ENCODE measurements at regions not wholly inside any gene's neighbourhood (a gene's known extent, or its start where the extent isn't known, plus 50 kb on each side); places are given as distances from the start of the nearest gene placed in this dataset.

GRCh38 chr15:29472901-29473445 lies 203.4 kb upstream of the NSMCE3 start:
- H3K27me3 ChIP-seq (ENCODE audit: control insufficient read depth in 2 of 2, insufficient read depth in 1 of 2, low read length in 1 of 2) = no peaks in the 10 kb centered on the region
- H3K4me1 ChIP-seq (ENCODE audit: control insufficient read depth in 2 of 2, insufficient read depth in 2 of 2, low read length in 2 of 2) = no peaks in the 10 kb centered on the region
- 90% methylated on average over 4 of the region's 4 CpGs for WGBS
- H3K9me3 ChIP-seq (ENCODE audit: control insufficient read depth in 2 of 2, insufficient read depth in 1 of 2, low read length in 1 of 2) = no peaks in the 10 kb centered on the region
- H3K27ac ChIP-seq (ENCODE audit: low read depth in 1 of 2, low read length in 1 of 2) = no peak overlapping the region
- H3K4me3 ChIP-seq (ENCODE audit: low read length in 2 of 2) = no peak overlapping the region
- no peak for DNase-seq (ENCODE audit: low read depth in 6 of 9, low spot score in 9 of 9)
- H3K36me3 ChIP-seq (ENCODE audit: control insufficient read depth in 2 of 2, insufficient read depth in 2 of 2, low read length in 1 of 2) = no peaks in the 10 kb centered on the region

DNA sequence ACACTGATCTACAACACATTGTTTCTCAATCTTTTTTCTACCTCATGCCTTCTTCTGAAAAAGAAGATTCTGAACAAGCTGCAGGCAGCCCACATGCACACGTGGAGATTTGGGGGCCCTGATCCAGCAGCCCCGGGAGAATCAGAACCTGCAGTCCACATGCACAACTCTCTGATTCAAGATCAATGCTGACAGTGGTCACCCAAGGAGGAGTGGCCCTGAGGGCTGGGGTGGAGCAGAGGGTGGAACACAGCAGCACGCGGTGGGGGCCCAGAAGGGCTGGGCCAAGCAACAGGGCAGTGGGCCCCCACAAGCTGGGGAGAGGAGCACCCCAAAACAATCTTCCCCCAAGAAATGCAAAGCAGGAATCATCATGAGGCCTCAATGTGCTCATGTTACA lies 202.1 kb upstream of the NSMCE3 start:
- Histone ChIP-seq H3K4me1 (ENCODE audit: control insufficient read depth in 2 of 2, insufficient read depth in 2 of 2, low read length in 2 of 2) (no peaks in the 10 kb centered on the region), H3K27ac (ENCODE audit: low read depth in 1 of 2, low read length in 1 of 2) (no peak overlapping the region), H3K36me3 (ENCODE audit: control insufficient read depth in 2 of 2, insufficient read depth in 2 of 2, low read length in 1 of 2) (no peaks in the 10 kb centered on the region), H3K9me3 (ENCODE audit: control insufficient read depth in 2 of 2, insufficient read depth in 1 of 2, low read length in 1 of 2) (no peaks in the 10 kb centered on the region), H3K4me3 (ENCODE audit: low read length in 2 of 2) (no peak overlapping the region), H3K27me3 (ENCODE audit: control insufficient read depth in 2 of 2, insufficient read depth in 1 of 2, low read length in 1 of 2) (no peaks in the 10 kb centered on the region)
- WGBS = 92% methylated on average over 4 of the region's 4 CpGs
- no peak for DNase-seq (ENCODE audit: low read depth in 6 of 9, low spot score in 9 of 9)

DNA sequence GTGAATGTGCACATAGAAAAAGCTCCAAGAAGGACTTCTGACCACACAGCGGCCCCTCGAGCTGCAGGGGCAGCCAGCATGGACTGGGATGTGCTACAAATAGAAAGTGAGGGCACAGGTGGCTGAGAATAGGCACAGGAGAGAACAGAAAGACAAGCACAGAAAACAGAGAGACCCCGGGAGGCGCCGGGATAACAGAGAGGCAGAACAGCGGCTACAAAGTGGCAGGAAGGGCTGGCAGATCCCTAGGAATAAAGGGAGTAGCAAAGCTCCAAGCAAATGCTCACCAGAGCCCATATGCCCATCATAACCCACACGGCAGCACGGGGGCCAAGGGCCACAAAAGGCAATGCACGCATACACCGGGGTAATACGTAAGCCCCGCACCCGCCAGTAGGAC lies 201.7 kb upstream of the NSMCE3 start:
- WGBS = 93% methylated on average over 13 of the region's 13 CpGs
- H3K4me3 ChIP-seq (ENCODE audit: low read length in 2 of 2) = no peak overlapping the region
- H3K9me3 ChIP-seq (ENCODE audit: control insufficient read depth in 2 of 2, insufficient read depth in 1 of 2, low read length in 1 of 2) = no peaks in the 10 kb centered on the region
- no peaks in the 10 kb centered on the region for H3K4me1 ChIP-seq (ENCODE audit: control insufficient read depth in 2 of 2, insufficient read depth in 2 of 2, low read length in 2 of 2)
- no peaks in the 10 kb centered on the region for H3K36me3 ChIP-seq (ENCODE audit: control insufficient read depth in 2 of 2, insufficient read depth in 2 of 2, low read length in 1 of 2)
- no peak overlapping the region for H3K27ac ChIP-seq (ENCODE audit: low read depth in 1 of 2, low read length in 1 of 2)
- no peak for DNase-seq (ENCODE audit: low read depth in 6 of 9, low spot score in 9 of 9)
- H3K27me3 ChIP-seq (ENCODE audit: control insufficient read depth in 2 of 2, insufficient read depth in 1 of 2, low read length in 1 of 2) = no peaks in the 10 kb centered on the region

GRCh38 chr15:29470794-29471193 lies 201.2 kb upstream of the NSMCE3 start:
- Histone ChIP-seq H3K36me3 (ENCODE audit: control insufficient read depth in 2 of 2, insufficient read depth in 2 of 2, low read length in 1 of 2) (no peaks in the 10 kb centered on the region), H3K4me1 (ENCODE audit: control insufficient read depth in 2 of 2, insufficient read depth in 2 of 2, low read length in 2 of 2) (no peaks in the 10 kb centered on the region), H3K27ac (ENCODE audit: low read depth in 1 of 2, low read length in 1 of 2) (peak overlapping the region in 1 of 2 donors; percentile 5), H3K4me3 (ENCODE audit: low read length in 2 of 2) (no peak overlapping the region), H3K27me3 (ENCODE audit: control insufficient read depth in 2 of 2, insufficient read depth in 1 of 2, low read length in 1 of 2) (no peaks in the 10 kb centered on the region), H3K9me3 (ENCODE audit: control insufficient read depth in 2 of 2, insufficient read depth in 1 of 2, low read length in 1 of 2) (no peaks in the 10 kb centered on the region)
- WGBS = 56% methylated on average over 3 of the region's 3 CpGs
- no peak for DNase-seq (ENCODE audit: low read depth in 6 of 9, low spot score in 9 of 9)

DNA sequence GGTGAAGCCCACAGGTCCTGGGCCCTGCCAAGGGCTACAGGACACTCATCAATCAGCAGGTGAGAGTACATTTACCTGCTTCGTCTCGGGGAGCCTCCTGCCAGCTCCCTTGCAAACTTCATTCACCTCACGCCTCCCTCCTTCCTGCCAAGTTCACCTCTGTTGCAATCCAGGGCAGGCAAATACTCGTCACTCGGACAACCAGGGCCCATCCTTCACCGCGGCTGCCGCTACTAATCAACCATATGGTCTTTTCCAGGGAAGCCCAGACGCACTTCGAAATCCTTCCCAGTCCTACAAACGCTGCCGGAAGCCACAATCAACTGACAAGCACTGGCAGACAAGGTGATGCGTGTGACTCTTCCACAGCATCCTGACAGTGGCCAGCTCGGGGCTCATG lies 200.7 kb upstream of the NSMCE3 start:
- H3K27me3 ChIP-seq (ENCODE audit: control insufficient read depth in 2 of 2, insufficient read depth in 1 of 2, low read length in 1 of 2) = no peaks in the 10 kb centered on the region
- no peaks in the 10 kb centered on the region for H3K36me3 ChIP-seq (ENCODE audit: control insufficient read depth in 2 of 2, insufficient read depth in 2 of 2, low read length in 1 of 2)
- no peaks in the 10 kb centered on the region for H3K9me3 ChIP-seq (ENCODE audit: control insufficient read depth in 2 of 2, insufficient read depth in 1 of 2, low read length in 1 of 2)
- no peaks in the 10 kb centered on the region for H3K4me1 ChIP-seq (ENCODE audit: control insufficient read depth in 2 of 2, insufficient read depth in 2 of 2, low read length in 2 of 2)
- 78% methylated on average over 14 of the region's 14 CpGs for WGBS
- peak overlapping the region in 1 of 2 donors; percentile 5 for H3K27ac ChIP-seq (ENCODE audit: low read depth in 1 of 2, low read length in 1 of 2)
- H3K4me3 ChIP-seq (ENCODE audit: low read length in 2 of 2) = no peak overlapping the region
- DNase-seq (ENCODE audit: low read depth in 6 of 9, low spot score in 9 of 9) = no peak

DNA sequence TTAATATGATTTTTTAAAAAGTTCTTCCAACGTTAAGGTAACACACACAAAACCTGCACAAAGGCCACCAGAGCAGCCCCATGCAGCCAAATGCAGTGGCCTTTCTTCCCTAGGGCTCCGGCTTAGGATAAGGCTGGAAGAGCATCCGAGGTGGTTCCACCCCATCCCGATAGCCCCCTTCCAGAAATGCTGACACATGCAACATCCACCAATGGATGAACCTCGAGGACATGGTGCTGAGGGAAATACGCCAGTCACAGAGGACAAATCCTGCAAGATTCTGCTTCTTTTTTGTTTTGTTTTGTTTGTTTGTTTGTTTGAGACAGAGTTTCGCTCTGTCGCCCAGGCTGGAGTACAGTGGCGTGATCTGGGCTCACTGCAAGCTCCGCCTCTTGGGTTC lies 199.3 kb upstream of the NSMCE3 start:
- no peaks in the 10 kb centered on the region for H3K9me3 ChIP-seq (ENCODE audit: control insufficient read depth in 2 of 2, insufficient read depth in 1 of 2, low read length in 1 of 2)
- no peak for DNase-seq (ENCODE audit: low read depth in 6 of 9, low spot score in 9 of 9)

DNA sequence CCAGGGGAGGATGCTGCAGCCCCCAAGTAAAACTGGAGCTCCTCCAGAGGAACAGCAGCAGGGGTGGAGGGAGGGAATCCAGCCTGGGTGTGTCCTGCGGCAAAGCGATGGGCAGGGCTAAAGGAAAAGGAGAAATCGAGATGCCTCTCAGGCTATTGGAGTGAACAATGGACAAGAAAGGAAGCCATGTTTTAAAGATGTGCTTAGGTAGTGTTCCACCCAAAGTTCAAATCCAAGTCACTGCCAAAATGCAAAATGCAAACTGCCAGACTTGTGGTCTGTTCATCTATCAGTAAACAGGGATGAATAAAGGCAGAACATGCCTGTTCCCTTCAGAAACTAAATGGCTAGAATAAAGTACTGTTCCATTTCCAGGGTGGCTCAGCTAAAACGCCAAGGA lies 197.5 kb upstream of the NSMCE3 start:
- Histone ChIP-seq H3K27ac (ENCODE audit: low read depth in 1 of 2, low read length in 1 of 2) (no peak overlapping the region), H3K4me3 (ENCODE audit: low read length in 2 of 2) (no peak overlapping the region), H3K4me1 (ENCODE audit: control insufficient read depth in 2 of 2, insufficient read depth in 2 of 2, low read length in 2 of 2) (no peaks in the 10 kb centered on the region), H3K36me3 (ENCODE audit: control insufficient read depth in 2 of 2, insufficient read depth in 2 of 2, low read length in 1 of 2) (no peaks in the 10 kb centered on the region), H3K27me3 (ENCODE audit: control insufficient read depth in 2 of 2, insufficient read depth in 1 of 2, low read length in 1 of 2) (no peaks in the 10 kb centered on the region), H3K9me3 (ENCODE audit: control insufficient read depth in 2 of 2, insufficient read depth in 1 of 2, low read length in 1 of 2) (no peaks in the 10 kb centered on the region)
- DNase-seq (ENCODE audit: low read depth in 6 of 9, low spot score in 9 of 9) = no peak
- WGBS = 94% methylated on average over 4 of the region's 4 CpGs

More for the DNA sequence above, 199.3 kb upstream of the NSMCE3 start:
- H3K27me3 ChIP-seq (ENCODE audit: control insufficient read depth in 2 of 2, insufficient read depth in 1 of 2, low read length in 1 of 2) = no peaks in the 10 kb centered on the region
- 75% methylated on average over 10 of the region's 10 CpGs for WGBS
- H3K27ac ChIP-seq (ENCODE audit: low read depth in 1 of 2, low read length in 1 of 2) = no peak overlapping the region
- no peaks in the 10 kb centered on the region for H3K4me1 ChIP-seq (ENCODE audit: control insufficient read depth in 2 of 2, insufficient read depth in 2 of 2, low read length in 2 of 2)
- no peak overlapping the region for H3K4me3 ChIP-seq (ENCODE audit: low read length in 2 of 2)
- H3K36me3 ChIP-seq (ENCODE audit: control insufficient read depth in 2 of 2, insufficient read depth in 2 of 2, low read length in 1 of 2) = no peaks in the 10 kb centered on the region

DNA sequence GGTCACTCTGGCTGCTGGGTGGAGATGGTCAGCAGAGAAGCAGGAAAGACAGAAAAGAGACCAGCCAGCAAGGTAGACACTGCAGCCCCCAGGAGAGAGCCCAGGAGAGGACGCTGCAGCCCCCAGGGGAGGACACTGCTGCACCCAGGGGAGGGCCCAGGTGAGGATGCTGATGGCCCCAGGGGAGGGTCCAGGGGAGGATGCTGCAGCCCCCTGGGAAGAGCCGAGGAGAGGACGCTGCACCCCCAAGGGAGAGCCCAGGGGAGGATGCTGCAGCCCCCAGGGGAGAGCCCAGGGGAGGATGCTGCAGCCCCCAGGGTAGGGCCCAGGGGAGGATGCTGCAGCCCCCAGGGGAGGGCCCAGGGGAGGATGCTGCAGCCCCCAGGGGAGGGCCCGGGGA lies 196.7 kb upstream of the NSMCE3 start:
- Histone ChIP-seq H3K27ac (ENCODE audit: low read depth in 1 of 2, low read length in 1 of 2) (no peak overlapping the region), H3K4me1 (ENCODE audit: control insufficient read depth in 2 of 2, insufficient read depth in 2 of 2, low read length in 2 of 2) (no peaks in the 10 kb centered on the region), H3K36me3 (ENCODE audit: control insufficient read depth in 2 of 2, insufficient read depth in 2 of 2, low read length in 1 of 2) (no peaks in the 10 kb centered on the region), H3K9me3 (ENCODE audit: control insufficient read depth in 2 of 2, insufficient read depth in 1 of 2, low read length in 1 of 2) (no peaks in the 10 kb centered on the region), H3K4me3 (ENCODE audit: low read length in 2 of 2) (no peak overlapping the region), H3K27me3 (ENCODE audit: control insufficient read depth in 2 of 2, insufficient read depth in 1 of 2, low read length in 1 of 2) (no peaks in the 10 kb centered on the region)
- 89% methylated on average over 4 of the region's 4 CpGs for WGBS
- no peak for DNase-seq (ENCODE audit: low read depth in 6 of 9, low spot score in 9 of 9)

- H3K9me3 ChIP-seq (ENCODE audit: control insufficient read depth in 2 of 2, insufficient read depth in 1 of 2, low read length in 1 of 2) = no peaks in the 10 kb centered on the region
- H3K36me3 ChIP-seq (ENCODE audit: control insufficient read depth in 2 of 2, insufficient read depth in 2 of 2, low read length in 1 of 2) = no peaks in the 10 kb centered on the region
- H3K27me3 ChIP-seq (ENCODE audit: control insufficient read depth in 2 of 2, insufficient read depth in 1 of 2, low read length in 1 of 2) = no peaks in the 10 kb centered on the region
- H3K4me1 ChIP-seq (ENCODE audit: control insufficient read depth in 2 of 2, insufficient read depth in 2 of 2, low read length in 2 of 2) = no peaks in the 10 kb centered on the region
- WGBS = 93% methylated on average over 6 of the region's 6 CpGs
- no peak overlapping the region for H3K27ac ChIP-seq (ENCODE audit: low read depth in 1 of 2, low read length in 1 of 2)
- no peak overlapping the region for H3K4me3 ChIP-seq (ENCODE audit: low read length in 2 of 2)
- no peak for DNase-seq (ENCODE audit: low read depth in 6 of 9, low spot score in 9 of 9)
Measured at GRCh38 chr15:29465816-29466215, 196.2 kb upstream of the NSMCE3 start.

DNA sequence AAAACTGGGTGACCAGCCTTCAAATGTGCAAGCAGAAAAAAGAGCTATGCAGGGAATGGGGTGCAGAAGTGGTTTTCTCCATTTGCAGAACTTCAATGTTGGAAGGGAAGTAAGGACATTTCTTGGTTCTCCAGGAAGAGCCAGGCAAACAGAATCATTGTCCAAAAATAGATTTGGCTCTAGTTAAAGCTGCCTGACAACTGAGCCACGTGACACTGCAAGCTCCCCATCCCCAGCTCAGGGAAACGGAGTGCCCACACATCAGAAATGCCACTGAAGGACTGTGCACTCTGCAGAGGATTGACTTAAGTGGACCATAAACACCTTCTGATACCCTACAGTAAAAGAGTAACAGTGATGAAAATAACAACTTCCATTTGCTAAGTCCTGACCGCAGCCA lies 195.6 kb upstream of the NSMCE3 start:
- H3K4me3 ChIP-seq (ENCODE audit: low read length in 2 of 2) = no peak overlapping the region
- H3K9me3 ChIP-seq (ENCODE audit: control insufficient read depth in 2 of 2, insufficient read depth in 1 of 2, low read length in 1 of 2) = no peaks in the 10 kb centered on the region
- H3K4me1 ChIP-seq (ENCODE audit: control insufficient read depth in 2 of 2, insufficient read depth in 2 of 2, low read length in 2 of 2) = no peaks in the 10 kb centered on the region
- no peak overlapping the region for H3K27ac ChIP-seq (ENCODE audit: low read depth in 1 of 2, low read length in 1 of 2)
- no peak for DNase-seq (ENCODE audit: low read depth in 6 of 9, low spot score in 9 of 9)
- no peaks in the 10 kb centered on the region for H3K27me3 ChIP-seq (ENCODE audit: control insufficient read depth in 2 of 2, insufficient read depth in 1 of 2, low read length in 1 of 2)
- H3K36me3 ChIP-seq (ENCODE audit: control insufficient read depth in 2 of 2, insufficient read depth in 2 of 2, low read length in 1 of 2) = no peaks in the 10 kb centered on the region
- 68% methylated on average over 3 of the region's 3 CpGs for WGBS

Measured in thymus (tissue), 11 donors.